HG03571 (cell line): ENCODE measurements at regions not wholly inside any gene's neighbourhood (a gene's known extent, or its start where the extent isn't known, plus 50 kb on each side); places are given as distances from the start of the nearest gene placed in this dataset.
"Not testable (repeated sequence)": the region's sequence is repeated elsewhere in the genome, so short reads cannot be mapped to it uniquely, and the experiment has no call there.

Experiments
- ATAC-seq: cut with Tn5 transposase; IDR thresholded peaks from one replicate; pipeline ENCODE4 v1.9.1; 2021; ENCODE audit not compliant: unreplicated experiment

- no peak for ATAC-seq
Observed at GRCh38 chr16:54985156-54985555, 54.5 kb downstream of the IRX5 start.

DNA sequence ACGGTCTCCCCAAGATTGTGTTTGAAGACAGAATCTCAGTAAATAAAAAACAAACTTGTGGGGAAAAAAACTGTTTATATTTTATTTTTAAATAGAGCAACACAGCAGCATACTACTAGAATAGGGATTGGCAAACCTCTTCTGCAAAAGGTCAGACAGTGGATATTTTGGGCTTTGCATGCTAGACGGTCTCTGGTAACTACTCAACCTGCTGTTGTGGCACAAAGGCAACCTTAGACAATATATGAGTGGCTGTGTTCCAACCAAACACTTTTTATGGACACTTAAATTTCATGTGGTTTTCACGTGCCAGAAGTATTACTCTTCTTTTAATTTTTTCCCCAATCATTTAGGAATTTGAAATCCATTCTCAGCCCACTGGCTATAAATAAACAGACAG is 55.0 kb downstream of the IRX5 start:
- ATAC-seq = no peak

GRCh38 chr16:54986409-54986808 is 55.7 kb downstream of the IRX5 start:
- no peak for ATAC-seq

- ATAC-seq = no peak
Observed at GRCh38 chr16:54987081-54987480, 56.4 kb downstream of the IRX5 start.

DNA sequence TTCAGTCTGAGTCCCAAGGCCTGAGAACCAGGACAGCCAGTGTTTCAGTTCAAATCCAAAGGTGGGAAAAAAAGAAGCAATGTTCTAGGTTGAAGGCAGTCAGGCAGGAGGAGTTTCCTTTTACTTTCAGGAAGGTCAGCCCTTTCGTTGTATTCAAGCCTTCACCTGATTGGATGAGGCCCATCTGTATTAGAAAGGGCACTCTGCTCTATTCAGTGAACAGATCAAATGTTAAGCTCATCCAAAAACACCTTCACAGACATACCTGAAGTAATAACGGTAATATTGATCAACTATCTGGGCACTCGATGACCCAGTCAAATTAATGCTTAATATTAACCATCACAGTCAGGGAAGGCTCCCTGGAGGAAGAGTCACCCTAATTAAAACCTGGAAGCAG is 60.9 kb downstream of the IRX5 start:
- ATAC-seq = no peak

DNA sequence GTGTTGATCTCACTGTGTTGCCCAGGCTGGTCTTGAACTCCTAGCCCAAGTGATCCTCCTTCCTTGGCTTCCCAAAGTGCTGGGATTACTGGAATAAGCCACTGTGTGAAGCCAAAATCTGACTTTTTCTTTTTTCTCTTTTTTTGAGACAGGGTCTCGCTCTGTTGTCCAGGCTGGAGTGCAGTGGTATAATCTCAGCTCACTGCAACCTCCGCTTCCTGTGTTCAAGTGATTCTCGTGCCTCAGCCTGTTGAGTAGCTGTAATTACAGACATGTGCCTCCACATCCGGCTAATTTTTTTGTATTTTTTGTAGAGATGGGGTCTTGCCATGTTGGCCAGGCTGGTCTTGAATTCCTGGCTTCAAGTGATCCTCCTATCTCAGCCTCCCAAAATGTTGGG is 61.3 kb downstream of the IRX5 start:
- ATAC-seq = not testable (repeated sequence)

DNA sequence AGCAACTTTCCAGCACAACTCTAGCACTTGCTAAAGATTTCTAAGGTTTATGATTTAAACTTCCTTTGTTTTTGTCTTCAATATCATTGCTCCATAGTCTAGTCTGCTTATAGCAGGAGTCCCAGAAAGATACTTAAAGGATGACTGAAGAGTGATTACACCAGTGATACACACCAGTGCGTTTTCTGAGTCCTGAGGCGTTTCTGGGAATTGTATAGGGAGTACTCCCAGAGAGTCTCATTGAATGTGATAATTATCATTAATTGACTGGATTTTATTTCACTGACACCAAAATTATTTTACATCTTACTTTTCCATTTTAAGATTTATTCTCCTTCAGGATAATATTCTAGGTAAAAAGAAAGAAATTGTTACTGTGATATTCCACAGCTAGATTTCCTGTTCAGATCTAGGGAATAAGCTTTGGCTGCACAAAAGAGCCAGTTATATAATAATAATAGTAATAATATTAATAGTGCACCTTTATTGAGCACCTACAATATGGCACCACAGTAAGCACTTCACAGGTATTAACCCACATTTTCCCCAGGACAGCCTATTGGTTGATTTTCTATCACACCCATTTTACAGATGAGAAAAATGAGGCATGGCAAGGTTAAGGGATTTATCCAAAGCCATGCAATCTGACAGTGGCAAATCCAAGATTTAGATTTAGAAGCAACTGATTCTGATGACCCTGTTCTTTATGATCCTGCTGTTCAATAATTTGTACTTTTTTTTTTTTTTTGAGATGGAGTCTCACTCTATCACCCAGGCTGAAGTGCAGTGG is 62.6 kb downstream of the IRX5 start:
- ATAC-seq = no peak

GRCh38 chr16:54996186-54996585 is 65.5 kb downstream of the IRX5 start:
- no peak for ATAC-seq

DNA sequence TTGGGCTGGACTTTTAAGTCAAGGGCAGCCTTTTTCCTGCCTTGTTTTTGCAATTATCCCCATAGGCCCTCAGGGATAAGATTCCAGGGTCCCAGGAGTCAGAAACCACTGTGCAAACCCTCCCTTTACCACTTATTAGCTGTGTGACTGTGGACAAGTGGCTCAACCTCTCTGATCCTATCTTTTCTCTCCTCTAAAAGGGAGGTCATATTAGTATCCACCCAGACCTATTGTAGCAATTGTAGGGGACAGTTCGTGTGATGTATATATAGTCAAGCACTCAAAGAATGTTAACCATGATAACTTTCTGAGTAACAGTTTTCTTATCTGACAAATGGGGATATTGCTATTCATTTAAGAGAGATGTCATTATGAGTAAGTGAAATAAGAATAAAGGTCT is 68.2 kb downstream of the IRX5 start:
- no peak for ATAC-seq

DNA sequence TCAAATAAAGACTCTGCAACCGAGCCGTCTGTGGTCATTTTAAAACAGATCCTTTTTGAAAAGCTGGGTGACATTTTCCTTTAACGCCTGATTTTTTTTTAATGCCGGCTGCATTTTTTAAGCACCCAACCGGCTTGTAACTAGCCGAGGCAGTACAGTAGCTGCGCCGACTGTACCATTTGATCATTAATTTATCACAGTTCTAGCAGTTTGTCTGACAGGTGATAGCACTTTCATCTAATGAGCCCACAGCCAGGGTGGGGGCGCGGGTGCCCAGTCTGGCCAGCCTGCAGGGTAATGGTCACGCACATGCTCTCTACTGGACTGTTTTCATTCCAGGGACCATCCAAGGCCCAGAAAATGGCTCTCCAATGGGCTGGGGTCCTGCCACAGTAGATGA is 68.8 kb downstream of the IRX5 start:
- ATAC-seq = no peak

GRCh38 chr16:55000595-55000994 is 69.9 kb downstream of the IRX5 start:
- no peak for ATAC-seq

DNA sequence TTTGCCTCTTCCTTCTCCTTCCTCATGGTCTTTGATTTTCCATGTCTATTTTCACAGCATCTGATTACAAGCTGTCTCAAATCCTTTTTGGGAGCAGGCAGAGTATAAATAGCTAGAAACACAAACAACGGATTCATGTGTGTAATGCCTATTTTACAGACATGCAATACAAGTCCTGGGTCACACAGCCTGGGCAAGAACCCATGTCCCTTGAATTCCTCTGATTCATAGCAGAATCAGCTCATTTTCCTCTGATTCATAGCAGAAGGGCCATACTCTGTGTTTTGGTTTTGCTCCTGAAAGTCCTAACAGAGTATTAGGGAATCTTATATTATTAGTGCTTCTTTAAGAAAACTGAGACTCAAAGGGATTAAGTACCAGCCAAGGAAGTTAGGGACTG is 71.3 kb downstream of the IRX5 start:
- ATAC-seq = no peak

GRCh38 chr16:55002419-55002818 is 71.8 kb downstream of the IRX5 start:
- no peak for ATAC-seq

DNA sequence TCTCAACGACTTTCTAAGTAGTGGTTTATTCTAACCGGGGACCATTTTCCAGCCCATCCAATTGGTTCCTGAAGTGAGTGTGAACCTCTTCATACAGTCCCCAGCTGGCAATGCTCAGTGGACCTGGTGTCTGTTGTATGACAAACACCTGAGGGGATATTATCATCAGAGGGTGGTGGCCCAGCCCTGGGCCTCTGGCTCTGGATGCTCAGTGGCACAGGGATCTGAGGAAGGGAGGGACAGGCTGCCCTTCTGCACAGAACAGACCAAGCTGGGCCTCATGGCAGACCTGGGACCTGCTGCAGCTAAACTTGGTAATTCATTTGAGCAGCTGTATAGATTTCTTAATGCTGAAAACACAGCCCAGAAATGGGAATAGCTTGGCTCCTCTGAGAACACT is 72.6 kb downstream of the IRX5 start:
- ATAC-seq = no peak

DNA sequence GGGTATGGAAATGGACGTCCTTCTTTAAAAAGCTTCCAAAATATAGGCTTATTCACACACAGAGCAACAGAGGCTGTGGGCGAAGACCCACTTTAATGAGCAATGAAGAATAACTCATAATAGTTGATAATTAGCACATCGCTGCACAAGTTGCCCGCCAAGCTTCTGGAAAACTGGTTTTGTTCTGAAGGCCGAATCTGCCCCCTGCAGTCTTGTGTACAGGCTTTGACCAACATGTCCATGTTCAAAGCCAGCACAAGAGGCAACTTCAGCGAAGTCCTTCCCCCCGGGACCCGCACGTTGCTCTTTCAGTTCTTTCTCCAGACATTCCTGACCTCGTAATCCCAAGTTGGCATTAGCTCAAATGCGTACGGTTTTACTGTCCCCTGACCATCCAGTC is 73.3 kb downstream of the IRX5 start:
- ATAC-seq = no peak

GRCh38 chr16:55007504-55007903 is 76.8 kb downstream of the IRX5 start:
- no peak for ATAC-seq

DNA sequence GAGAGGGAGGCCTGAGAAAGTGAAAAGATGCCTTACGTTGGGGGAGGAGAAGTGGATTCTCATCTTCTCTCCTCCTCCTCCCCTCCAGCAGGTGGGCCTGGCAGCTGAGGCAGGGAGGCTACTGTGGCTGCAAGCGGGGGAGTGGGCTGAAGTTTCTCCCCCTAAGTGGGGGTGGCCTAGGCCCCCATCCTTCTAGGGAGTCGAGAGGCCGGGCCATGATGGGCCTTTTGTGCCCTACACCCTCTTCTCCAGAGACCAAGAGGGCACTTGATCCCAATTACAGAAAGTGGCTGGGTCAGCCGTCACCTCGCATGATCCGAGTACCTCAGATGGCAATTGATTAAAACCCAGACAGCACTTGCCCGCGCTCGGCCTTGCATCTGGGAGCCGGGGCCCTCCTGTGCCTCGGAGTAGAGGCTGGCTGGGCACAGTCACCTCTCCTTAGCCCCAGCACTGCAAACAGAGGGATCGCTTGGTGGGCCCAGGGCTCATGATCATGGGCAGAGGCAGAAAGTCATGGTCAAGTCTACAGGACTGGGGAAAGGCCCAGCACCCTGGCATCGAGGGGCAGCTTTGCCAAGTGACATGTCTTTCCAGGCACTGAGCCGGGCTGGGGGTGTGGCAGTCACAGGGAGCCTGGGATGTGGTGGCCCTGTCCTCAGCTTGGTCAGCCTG is 78.3 kb downstream of the IRX5 start:
- ATAC-seq = no peak

- ATAC-seq = no peak
Observed at GRCh38 chr16:55009581-55009980, 78.9 kb downstream of the IRX5 start.

DNA sequence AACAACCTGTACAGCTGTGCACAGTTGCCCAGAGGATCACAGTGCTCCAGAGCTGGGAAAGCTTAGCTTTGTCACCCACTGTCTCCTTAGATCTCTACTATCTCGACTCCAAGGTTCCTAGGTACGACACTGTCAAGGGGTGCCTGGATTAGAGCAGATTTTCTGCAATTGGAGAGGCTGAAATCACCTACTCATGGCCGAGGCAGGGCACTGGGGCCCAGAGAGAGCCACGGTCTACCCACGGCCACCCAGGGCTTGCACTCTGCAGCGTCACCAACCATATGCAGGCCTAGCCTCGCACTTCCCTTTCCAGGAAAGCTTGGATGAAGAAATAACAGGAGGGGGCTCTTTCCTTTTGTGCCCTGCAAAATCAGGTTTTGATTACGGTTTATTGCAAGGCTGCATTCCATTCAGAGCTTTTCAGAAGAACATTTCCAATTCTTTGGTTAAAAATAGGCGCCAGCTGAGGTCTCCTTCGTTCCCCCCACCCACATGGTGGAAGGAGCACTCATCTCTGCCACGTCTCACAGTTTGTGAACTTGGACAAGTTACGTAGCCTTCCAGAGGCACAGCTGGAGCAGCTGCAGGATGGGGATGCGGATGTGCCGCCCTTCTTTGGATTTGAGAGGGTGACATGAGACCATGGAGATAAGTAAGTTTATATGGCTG is 80.0 kb downstream of the IRX5 start:
- ATAC-seq = no peak

DNA sequence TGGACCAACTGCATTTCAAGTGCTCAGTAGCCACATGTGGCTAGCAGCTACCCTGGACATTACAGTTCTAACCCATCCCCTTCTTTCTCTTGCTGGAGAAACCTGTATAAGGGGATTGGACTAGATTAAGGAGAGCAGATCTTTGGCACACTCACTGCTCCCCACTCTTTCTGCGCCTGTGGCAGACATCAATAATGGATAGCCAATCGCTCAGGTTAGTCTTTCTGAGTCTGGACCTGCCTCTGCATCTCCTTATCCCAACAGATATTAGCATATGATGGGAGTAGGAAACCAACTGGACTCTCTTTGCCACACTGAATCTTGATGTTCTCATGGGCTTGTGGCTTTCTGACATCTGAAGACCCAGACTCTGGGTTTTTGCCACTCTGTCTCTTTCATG is 81.7 kb downstream of the IRX5 start:
- ATAC-seq = no peak

GRCh38 chr16:55012793-55013192 is 82.1 kb downstream of the IRX5 start:
- no peak for ATAC-seq

DNA sequence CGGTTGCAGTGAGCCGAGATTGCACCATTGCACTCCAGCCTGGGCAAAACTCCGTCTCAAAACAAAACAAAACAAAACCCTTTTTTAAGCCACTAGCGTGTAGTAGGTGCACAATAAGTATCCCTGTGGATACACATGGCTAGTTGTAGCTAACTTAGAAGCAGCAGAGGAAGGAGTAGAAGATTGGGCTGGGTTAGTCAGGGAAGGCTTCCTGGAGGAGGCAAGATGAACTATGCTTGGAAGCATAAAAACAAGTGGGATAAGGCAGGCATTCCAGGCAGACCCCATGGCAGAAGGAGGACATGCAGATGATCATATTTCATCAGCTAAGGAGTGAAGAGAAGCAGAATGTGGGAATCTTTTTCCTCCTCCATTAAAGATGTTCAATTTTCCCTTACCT is 83.4 kb downstream of the IRX5 start:
- no peak for ATAC-seq
